HCT116 (cell line): ENCODE measurements at regions not wholly inside any gene's neighbourhood (a gene's known extent, or its start where the extent isn't known, plus 50 kb on each side); places are given as distances from the start of the nearest gene placed in this dataset.

Source experiments
- ATAC-seq: fragments of 200-7000 bp; cut with Tn5 transposase; 2 replicates; pipeline ENCODE4 v1.9.1; 2020; ENCODE audit warnings: mild to moderate bottlenecking, moderate library complexity
- BruUV-seq: library from RNA; stranded (reverse); fragments of 400-500 nt; replicated peaks from 2 replicates; lab custom pipeline; 2021; lab: Mats Ljungman, UMichigan
- CTCF ChIA-PET: fragments of 300-600 bp; sonication (Branson Sonifier 250); formaldehyde crosslinking; loops from one replicate; lab custom pipeline; 2021; ENCODE audit warnings: antibody characterized with exemption; lab: Charles Lee
- POLR2A ChIA-PET: fragments of 300-600, 350-600 bp; sonication (Branson Sonifier 250); formaldehyde crosslinking; loops from one replicate; lab custom pipeline; 2021; ENCODE audit warnings: antibody characterized with exemption; lab: Charles Lee
- RAD21 ChIA-PET, 2 experiments: fragments of 300-600 bp; sonication (Branson Sonifier 250); formaldehyde crosslinking; loops; one replicate each; lab custom pipeline; 2023; ENCODE audit warnings: low total read pairs in 2 of 2; ENCODE audit not compliant: uncharacterized antibody in 2 of 2, unreplicated experiment in 2 of 2, low non-redundant PET in 1 of 2; lab: Charles Lee
- DNase-seq: peaks from one replicate; pipeline ENCODE4 v3.0.0-alpha.2; 2010; ENCODE audit warnings: low read depth, low spot score
- H2AFZ ChIP-seq: fragments of 200-600 bp; shearing (Covaris generic), sonication (generic); 2 replicates; pipeline ENCODE4 v1.6.1; 2017; ENCODE audit warnings: low read depth, mixed run types, mixed read lengths, antibody characterized with exemption, low read length; ENCODE audit not compliant: poor library complexity, severe bottlenecking
- H3K27ac ChIP-seq: 2 replicates; pipeline ENCODE4 v1.5.1; 2012; ENCODE audit warnings: low read depth, low read length
- H3K27me3 ChIP-seq: fragments of 200-600 bp; sonication (generic); 2 replicates; pipeline ENCODE4 v1.6.1; 2016; ENCODE audit warnings: mixed run types, low read length, mixed read lengths; ENCODE audit not compliant: insufficient read depth
- H3K36me3 ChIP-seq, 2 experiments: fragments of 200-500 bp in 1 of 2; fragments of 200-600 bp in 1 of 2; sonication (Bioruptor generic) in 1 of 2; sonication (generic) in 1 of 2; 2 replicates each; pipeline versions ENCODE4 v1.5.1 to v1.6.1; 2014 to 2016; ENCODE audit warnings: low read length in 2 of 2, inconsistent platforms in 1 of 2, mixed read lengths in 1 of 2, mixed run types in 1 of 2; ENCODE audit not compliant: insufficient read depth in 2 of 2, control insufficient read depth in 1 of 2
- H3K4me1 ChIP-seq, 2 experiments: fragments of 200-600 bp in 1 of 2; sonication (generic) in 1 of 2; 2 replicates each; pipeline versions ENCODE4 v1.5.1 to v1.6.1; 2012 to 2017; ENCODE audit warnings: low read length in 2 of 2, inconsistent platforms in 1 of 2, mild to moderate bottlenecking in 1 of 2, mixed read lengths in 1 of 2, mixed run types in 1 of 2, moderate library complexity in 1 of 2; ENCODE audit not compliant: insufficient read depth in 2 of 2, control insufficient read depth in 1 of 2
- H3K4me2 ChIP-seq: fragments of 200-600 bp; sonication (generic); 2 replicates; pipeline ENCODE4 v1.6.1; 2017; ENCODE audit warnings: mixed run types, low read length, mixed read lengths
- H3K4me3 ChIP-seq, 2 experiments: fragments of 200-600 bp in 1 of 2; sonication (generic) in 1 of 2; replicated peaks in 1 of 2; 2 replicates each; pipeline ENCODE4 v1.5.1; 2011 to 2016; ENCODE audit warnings: low read length in 2 of 2, control low read depth in 1 of 2, low read depth in 1 of 2, mild to moderate bottlenecking in 1 of 2, mixed read lengths in 1 of 2, mixed run types in 1 of 2
- H3K79me2 ChIP-seq: fragments of 200-600 bp; sonication (generic); 2 replicates; pipeline ENCODE4 v1.6.1; 2017; ENCODE audit warnings: mild to moderate bottlenecking, mixed run types, low read length, moderate library complexity, mixed read lengths; ENCODE audit not compliant: insufficient read depth
- H3K9ac ChIP-seq: fragments of 200-600 bp; sonication (generic); 2 replicates; pipeline ENCODE4 v1.6.1; 2016; ENCODE audit warnings: low read length, mixed read lengths
- H3K9me2 ChIP-seq: fragments of 200-600 bp; sonication (generic), shearing (Covaris generic); 2 replicates; pipeline ENCODE4 v1.6.1; 2017; ENCODE audit warnings: mixed run types, mild to moderate bottlenecking, moderate library complexity; ENCODE audit not compliant: insufficient read depth
- H3K9me3 ChIP-seq, 2 experiments: fragments of 200-500 bp in 1 of 2; fragments of 200-600 bp in 1 of 2; sonication (Bioruptor generic) in 1 of 2; sonication (generic) in 1 of 2; 2 replicates each; pipeline ENCODE4 v1.6.1; 2014 to 2017; ENCODE audit warnings: low read length in 2 of 2, mixed read lengths in 2 of 2, inconsistent platforms in 1 of 2, low read depth in 1 of 2, mild to moderate bottlenecking in 1 of 2, mixed run types in 1 of 2, moderate library complexity in 1 of 2; ENCODE audit not compliant: control insufficient read depth in 1 of 2, insufficient read depth in 1 of 2
- H4K20me1 ChIP-seq: fragments of 200-600 bp; sonication (generic), shearing (Covaris generic); 2 replicates; pipeline ENCODE4 v1.6.1; 2017; ENCODE audit warnings: mixed run types, mild to moderate bottlenecking, moderate library complexity; ENCODE audit not compliant: insufficient read depth
- CEBPB ChIP-seq: IDR thresholded peaks from 2 replicates; pipeline ENCODE4 v1.6.1; 2012; ENCODE audit warnings: low read depth
- EZH2phosphoT487 ChIP-seq: fragments of 200-600 bp; IDR thresholded peaks from 2 replicates; pipeline ENCODE4 v1.6.1; 2018; ENCODE audit warnings: antibody characterized with exemption, borderline replicate concordance
- MAX ChIP-seq: IDR thresholded peaks from 2 replicates; pipeline ENCODE4 v1.6.1; 2012
- POLR2AphosphoS5 ChIP-seq: IDR thresholded peaks from 2 replicates; pipeline ENCODE4 v1.6.1; 2011; ENCODE audit warnings: mild to moderate bottlenecking, low read depth, low read length, moderate library complexity
- RAD21 ChIP-seq: IDR thresholded peaks from 2 replicates; pipeline ENCODE4 v1.6.1; 2012; ENCODE audit warnings: low read depth, mild to moderate bottlenecking
- REST ChIP-seq: IDR thresholded peaks from 2 replicates; pipeline ENCODE4 v1.6.1; 2012; ENCODE audit warnings: low read depth
- TCF7L2 ChIP-seq: IDR thresholded peaks from 2 replicates; pipeline ENCODE4 v1.7.0; 2011; ENCODE audit warnings: borderline replicate concordance, inconsistent platforms; ENCODE audit not compliant: insufficient read depth, insufficient read length; ENCODE audit errors: extremely low read depth
- ZFX ChIP-seq: fragments of 450-650 bp; IDR thresholded peaks from 2 replicates; pipeline ENCODE4 v1.6.1; 2017
- intact Hi-C: fragments of 100-400 bp; cut with micrococcal nuclease; formaldehyde crosslinking; loops from 2 replicates; pipeline ENCODE4 v1.10.0; 2022
- TF ChIP-seq, protein P1 (sequence below): IDR thresholded peaks from 2 replicates; pipeline ENCODE4 v1.6.1; 2012
- TF ChIP-seq, protein P2 (sequence below), 3 experiments: fragments of 200-600 bp in 1 of 3; sonication (generic) in 1 of 3; IDR thresholded peaks in 2 of 3; conservative IDR thresholded peaks in 1 of 3; 2 replicates each; pipeline ENCODE4 v1.5.1; 2012 to 2017; ENCODE audit warnings: low read depth in 2 of 3, low read length in 2 of 3, antibody characterized with exemption in 1 of 3, borderline replicate concordance in 1 of 3, control low read depth in 1 of 3, mild to moderate bottlenecking in 1 of 3, mixed read lengths in 1 of 3, mixed run types in 1 of 3, moderate library complexity in 1 of 3; ENCODE audit not compliant: insufficient read depth in 1 of 3

GRCh38 chr15:39332846-39333245 is 248.0 kb upstream of the THBS1 start:
- RAD21 ChIA-PET = no interaction called here
- Histone ChIP-seq H3K9me2 (no peaks in the 10 kb centered on the region), H3K9ac (no peak overlapping the region), H3K4me2 (no peak overlapping the region), H2AFZ (no peak overlapping the region), H3K9me3 (no peaks in the 10 kb centered on the region), H3K27me3 (no peaks in the 10 kb centered on the region), H4K20me1 (no peaks in the 10 kb centered on the region), H3K27ac (no peak overlapping the region), H3K36me3 (no peaks in the 10 kb centered on the region), H3K4me1 (no peaks in the 10 kb centered on the region)
- intact Hi-C loops = no loop called here
- ATAC-seq (no peak), DNase-seq (no peak)
- CTCF ChIA-PET = no interaction called here
- BruUV-seq = no TSS peak
- POLR2A ChIA-PET = no interaction called here
- TF ChIP-seq RAD21 = no peak
- TF ChIP-seq TCF7L2 = no peak
- TF ChIP-seq, protein P1, sequence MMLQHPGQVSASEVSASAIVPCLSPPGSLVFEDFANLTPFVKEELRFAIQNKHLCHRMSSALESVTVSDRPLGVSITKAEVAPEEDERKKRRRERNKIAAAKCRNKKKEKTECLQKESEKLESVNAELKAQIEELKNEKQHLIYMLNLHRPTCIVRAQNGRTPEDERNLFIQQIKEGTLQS = no peak
- no peak for TF ChIP-seq POLR2AphosphoS5
- no peak for TF ChIP-seq ZFX
- no peak for TF ChIP-seq EZH2phosphoT487
- TF ChIP-seq, protein P2, sequence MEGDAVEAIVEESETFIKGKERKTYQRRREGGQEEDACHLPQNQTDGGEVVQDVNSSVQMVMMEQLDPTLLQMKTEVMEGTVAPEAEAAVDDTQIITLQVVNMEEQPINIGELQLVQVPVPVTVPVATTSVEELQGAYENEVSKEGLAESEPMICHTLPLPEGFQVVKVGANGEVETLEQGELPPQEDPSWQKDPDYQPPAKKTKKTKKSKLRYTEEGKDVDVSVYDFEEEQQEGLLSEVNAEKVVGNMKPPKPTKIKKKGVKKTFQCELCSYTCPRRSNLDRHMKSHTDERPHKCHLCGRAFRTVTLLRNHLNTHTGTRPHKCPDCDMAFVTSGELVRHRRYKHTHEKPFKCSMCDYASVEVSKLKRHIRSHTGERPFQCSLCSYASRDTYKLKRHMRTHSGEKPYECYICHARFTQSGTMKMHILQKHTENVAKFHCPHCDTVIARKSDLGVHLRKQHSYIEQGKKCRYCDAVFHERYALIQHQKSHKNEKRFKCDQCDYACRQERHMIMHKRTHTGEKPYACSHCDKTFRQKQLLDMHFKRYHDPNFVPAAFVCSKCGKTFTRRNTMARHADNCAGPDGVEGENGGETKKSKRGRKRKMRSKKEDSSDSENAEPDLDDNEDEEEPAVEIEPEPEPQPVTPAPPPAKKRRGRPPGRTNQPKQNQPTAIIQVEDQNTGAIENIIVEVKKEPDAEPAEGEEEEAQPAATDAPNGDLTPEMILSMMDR (IDR thresholded peaks at IDR 0.05 in 2 of 3, conservative IDR thresholded peaks at IDR 0.05 in 1 of 3; ENCODE audit: borderline replicate concordance in 1 of 3, insufficient read depth in 1 of 3, low read depth in 2 of 3, low read length in 2 of 3) = no peak
- no peak for TF ChIP-seq CEBPB
- TF ChIP-seq MAX = no peak
- no peak for TF ChIP-seq REST
- TF ChIP-seq, all 23 proteins: peak for 0
- no peaks in the 10 kb centered on the region for H3K79me2 ChIP-seq
- no peak overlapping the region for H3K4me3 ChIP-seq
